IPS-18a (cell line): ENCODE measurements at regions not wholly inside any gene's neighbourhood (a gene's known extent, or its start where the extent isn't known, plus 50 kb on each side); places are given as distances from the start of the nearest gene placed in this dataset.
"Not testable (repeated sequence)": the region's sequence is repeated elsewhere in the genome, so short reads cannot be mapped to it uniquely, and the experiment has no call there.

Source experiments
- H3K27ac ChIP-seq: one replicate; pipeline ENCODE4 v1.5.1; 2013; ENCODE audit warnings: low read length
- H3K27me3 ChIP-seq: one replicate; pipeline ENCODE4 v1.6.1; 2013; ENCODE audit warnings: mild to moderate bottlenecking, low read length; ENCODE audit not compliant: control insufficient read depth, insufficient read depth
- H3K36me3 ChIP-seq: one replicate; pipeline ENCODE4 v1.6.1; 2013; ENCODE audit warnings: low read depth, low read length; ENCODE audit not compliant: control insufficient read depth
- H3K4me1 ChIP-seq: one replicate; pipeline ENCODE4 v1.6.1; 2013; ENCODE audit warnings: low read depth, low read length; ENCODE audit not compliant: control insufficient read depth
- H3K4me3 ChIP-seq: one replicate; pipeline ENCODE4 v1.5.1; 2013; ENCODE audit warnings: low read length
- H3K9ac ChIP-seq: one replicate; pipeline ENCODE4 v1.6.1; 2013; ENCODE audit warnings: mild to moderate bottlenecking, low read length, moderate library complexity
- H3K9me3 ChIP-seq: one replicate; pipeline ENCODE4 v1.6.1; 2013; ENCODE audit warnings: low read depth, low read length; ENCODE audit not compliant: control insufficient read depth

- Histone ChIP-seq H3K36me3 (no peaks in the 10 kb centered on the region), H3K4me3 (no peak overlapping the region), H3K9me3 (no peaks in the 10 kb centered on the region), H3K27me3 (no peaks in the 10 kb centered on the region), H3K27ac (no peak overlapping the region), H3K4me1 (no peaks in the 10 kb centered on the region), H3K9ac (no peak overlapping the region)
Observed at GRCh38 chr5:68033961-68034571, 181.5 kb upstream of the PIK3R1 start.

- Histone ChIP-seq H3K9ac (no peak overlapping the region), H3K4me3 (no peak overlapping the region), H3K4me1 (no peaks in the 10 kb centered on the region), H3K9me3 (no peaks in the 10 kb centered on the region), H3K36me3 (no peaks in the 10 kb centered on the region), H3K27me3 (no peaks in the 10 kb centered on the region), H3K27ac (no peak overlapping the region)
Observed at GRCh38 chr5:68033029-68033428, 182.5 kb upstream of the PIK3R1 start.

- Histone ChIP-seq H3K4me3 (no peak overlapping the region), H3K4me1 (no peaks in the 10 kb centered on the region), H3K36me3 (no peaks in the 10 kb centered on the region), H3K27me3 (no peaks in the 10 kb centered on the region), H3K9ac (no peak overlapping the region), H3K9me3 (no peaks in the 10 kb centered on the region), H3K27ac (no peak overlapping the region)
Observed at GRCh38 chr5:68032216-68032762, 183.3 kb upstream of the PIK3R1 start.

- no peak overlapping the region for H3K9ac ChIP-seq
- H3K9me3 ChIP-seq, result no peaks in the 10 kb centered on the region
- H3K27me3 ChIP-seq, result no peaks in the 10 kb centered on the region
- H3K4me3 ChIP-seq, result no peak overlapping the region
- no peaks in the 10 kb centered on the region for H3K4me1 ChIP-seq
- no peaks in the 10 kb centered on the region for H3K36me3 ChIP-seq
- no peak overlapping the region for H3K27ac ChIP-seq
Observed at GRCh38 chr5:68028131-68028727, 187.3 kb upstream of the PIK3R1 start.

GRCh38 chr5:68027519-68027918 is 188.0 kb upstream of the PIK3R1 start:
- Histone ChIP-seq H3K27ac (no peak overlapping the region), H3K36me3 (no peaks in the 10 kb centered on the region), H3K9me3 (no peaks in the 10 kb centered on the region), H3K9ac (no peak overlapping the region), H3K27me3 (no peaks in the 10 kb centered on the region), H3K4me1 (peaks cover 4% of the 10 kb centered on the region), H3K4me3 (no peak overlapping the region)

- H3K4me1 ChIP-seq, result peaks cover 9% of the 10 kb centered on the region
- H3K27ac ChIP-seq, result no peak overlapping the region
- H3K9ac ChIP-seq, result no peak overlapping the region
Observed at GRCh38 chr5:68026092-68026885, 189.3 kb upstream of the PIK3R1 start.

GRCh38 chr5:68024426-68024825 is 191.1 kb upstream of the PIK3R1 start:
- H3K4me1 ChIP-seq, result peaks cover 9% of the 10 kb centered on the region
- H3K9ac ChIP-seq, result no peak overlapping the region
- no peaks in the 10 kb centered on the region for H3K36me3 ChIP-seq
- H3K27ac ChIP-seq, result no peak overlapping the region
- H3K9me3 ChIP-seq, result no peaks in the 10 kb centered on the region
- no peaks in the 10 kb centered on the region for H3K27me3 ChIP-seq
- H3K4me3 ChIP-seq, result no peak overlapping the region

More at GRCh38 chr5:68026092-68026885, 189.3 kb upstream of the PIK3R1 start:
- H3K9me3 ChIP-seq, result no peaks in the 10 kb centered on the region
- no peaks in the 10 kb centered on the region for H3K36me3 ChIP-seq
- H3K27me3 ChIP-seq, result no peaks in the 10 kb centered on the region
- H3K4me3 ChIP-seq, result no peak overlapping the region

GRCh38 chr5:68021916-68022315 is 193.6 kb upstream of the PIK3R1 start:
- H3K9me3 ChIP-seq, result no peaks in the 10 kb centered on the region
- H3K9ac ChIP-seq, result no peak overlapping the region
- H3K27ac ChIP-seq, result no peak overlapping the region
- no peaks in the 10 kb centered on the region for H3K27me3 ChIP-seq
- H3K36me3 ChIP-seq, result no peaks in the 10 kb centered on the region
- no peak overlapping the region for H3K4me3 ChIP-seq
- peaks cover 9% of the 10 kb centered on the region for H3K4me1 ChIP-seq

- Histone ChIP-seq H3K27me3 (no peaks in the 10 kb centered on the region), H3K9ac (no peak overlapping the region), H3K4me3 (no peak overlapping the region), H3K4me1 (peaks cover 9% of the 10 kb centered on the region), H3K27ac (no peak overlapping the region), H3K9me3 (no peaks in the 10 kb centered on the region), H3K36me3 (no peaks in the 10 kb centered on the region)
Observed at GRCh38 chr5:68021227-68021626, 194.3 kb upstream of the PIK3R1 start.

GRCh38 chr5:68020461-68020969 is 195.0 kb upstream of the PIK3R1 start:
- not testable (repeated sequence) for H3K4me1 ChIP-seq, H3K27me3 ChIP-seq, H3K9ac ChIP-seq, H3K4me3 ChIP-seq, H3K27ac ChIP-seq, H3K36me3 ChIP-seq, H3K9me3 ChIP-seq

- Histone ChIP-seq H3K9me3 (no peaks in the 10 kb centered on the region), H3K4me1 (no peaks in the 10 kb centered on the region), H3K4me3 (no peak overlapping the region), H3K27ac (no peak overlapping the region), H3K36me3 (no peaks in the 10 kb centered on the region), H3K27me3 (no peaks in the 10 kb centered on the region), H3K9ac (no peak overlapping the region)
Observed at GRCh38 chr5:68015381-68016302, 199.9 kb upstream of the PIK3R1 start.
